ENCODE measurements at regions not wholly inside any gene's neighbourhood (a gene's known extent, or its start where the extent isn't known, plus 50 kb on each side); places are given as distances from the start of the nearest gene placed in this dataset.

DNA sequence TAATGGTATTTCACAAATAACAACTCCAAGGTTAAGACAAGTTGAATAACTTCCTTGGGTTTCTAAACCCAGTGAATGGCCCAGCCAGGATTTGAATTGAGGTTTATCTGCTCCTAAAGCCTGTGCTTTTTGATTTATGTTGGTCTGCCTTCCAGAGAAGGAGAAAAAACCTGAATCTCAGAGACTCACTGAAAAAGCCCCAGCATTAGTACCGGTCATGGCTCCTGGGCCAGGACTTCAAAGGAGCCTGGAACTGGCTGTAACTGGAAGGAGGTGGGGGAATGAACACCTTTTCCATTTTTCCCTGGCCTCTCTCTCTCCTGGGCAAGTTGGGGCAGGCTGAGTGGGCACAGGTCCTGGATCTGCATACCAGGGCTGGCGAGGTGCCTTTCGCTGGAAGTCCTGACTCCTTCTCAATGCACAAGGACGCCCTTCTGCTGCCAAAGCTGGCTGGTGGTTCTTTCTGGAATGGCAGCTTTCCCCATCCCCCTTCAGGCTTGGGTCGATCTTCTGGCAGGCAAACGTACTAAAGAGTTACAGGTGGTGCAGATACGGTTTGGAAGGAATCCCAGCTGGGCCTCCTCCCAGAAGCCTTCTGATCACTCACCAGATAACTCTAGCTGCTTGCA, 268.2 kb downstream of the PTEN start:
- no peak for DNase-seq

DNA sequence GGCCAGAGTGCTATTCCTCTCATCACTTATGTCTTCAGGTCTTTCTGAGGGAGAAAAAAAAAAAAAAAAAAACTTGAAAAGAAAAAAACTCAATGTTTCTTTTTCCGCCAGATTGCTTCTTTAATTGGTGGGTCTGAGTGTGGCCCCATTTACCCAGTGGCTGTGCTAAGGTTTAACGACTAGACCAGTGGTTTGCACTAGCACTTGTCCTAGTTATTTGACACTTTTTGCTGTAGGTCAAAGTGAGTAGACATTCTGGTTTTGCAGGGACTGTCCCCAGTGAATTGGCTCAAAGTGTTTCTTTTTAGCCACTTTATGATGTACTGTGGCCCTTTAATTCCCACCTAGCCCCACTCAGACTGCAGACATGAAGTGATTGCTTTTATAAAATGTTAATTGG, 273.3 kb downstream of the PTEN start:
- no peak for DNase-seq

DNA sequence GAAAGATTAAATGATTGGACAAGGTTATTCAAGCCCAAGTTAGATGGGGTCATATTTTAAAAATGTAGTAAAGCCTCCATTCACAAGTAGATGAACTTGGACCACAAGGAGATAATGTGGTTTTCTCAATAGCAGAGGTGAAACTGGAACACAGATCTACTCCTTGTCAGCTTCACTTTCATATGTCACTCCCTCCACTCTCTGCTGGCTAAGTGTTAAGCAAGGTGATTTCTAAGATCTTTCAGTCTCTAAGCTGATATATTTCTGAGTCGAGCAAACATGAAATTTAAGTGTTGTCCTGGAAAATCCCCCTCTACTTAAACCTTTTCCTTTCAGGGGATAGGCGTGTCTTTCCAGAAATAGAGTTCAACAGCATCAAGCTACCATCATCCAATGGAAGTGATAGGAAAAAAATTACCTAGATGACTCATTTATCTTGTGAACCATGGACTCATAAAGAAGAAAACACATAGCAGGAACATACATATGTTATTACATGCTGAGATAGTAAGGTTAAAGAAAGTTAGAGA, 275.0 kb downstream of the PTEN start:
- no peak for DNase-seq

- no peak for DNase-seq
Measured at GRCh38 chr10:88147000-88147798, 283.8 kb downstream of the PTEN start.

DNA sequence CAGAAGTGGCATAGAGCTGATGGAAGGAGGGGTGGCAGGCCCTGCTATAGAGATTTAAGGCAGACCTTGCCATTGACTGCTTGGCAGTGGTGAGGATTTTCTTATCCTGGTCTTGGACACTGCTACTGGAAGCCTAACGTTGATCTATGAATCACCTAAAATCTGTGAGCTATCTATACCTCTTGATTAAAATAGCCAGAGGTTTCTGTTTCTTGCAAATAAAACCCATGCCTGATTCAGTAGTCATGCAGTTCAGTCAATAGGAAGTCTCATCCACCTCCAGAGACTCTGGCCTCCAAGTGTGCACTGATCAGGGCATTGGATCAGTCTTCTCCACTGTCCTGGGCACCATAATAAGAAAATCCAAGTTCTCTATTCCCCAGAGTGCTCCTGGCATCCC, 286.5 kb downstream of the PTEN start:
- DNase-seq: no peak

- no peak for DNase-seq
Measured at GRCh38 chr10:88150339-88150738, 286.9 kb downstream of the PTEN start.

DNA sequence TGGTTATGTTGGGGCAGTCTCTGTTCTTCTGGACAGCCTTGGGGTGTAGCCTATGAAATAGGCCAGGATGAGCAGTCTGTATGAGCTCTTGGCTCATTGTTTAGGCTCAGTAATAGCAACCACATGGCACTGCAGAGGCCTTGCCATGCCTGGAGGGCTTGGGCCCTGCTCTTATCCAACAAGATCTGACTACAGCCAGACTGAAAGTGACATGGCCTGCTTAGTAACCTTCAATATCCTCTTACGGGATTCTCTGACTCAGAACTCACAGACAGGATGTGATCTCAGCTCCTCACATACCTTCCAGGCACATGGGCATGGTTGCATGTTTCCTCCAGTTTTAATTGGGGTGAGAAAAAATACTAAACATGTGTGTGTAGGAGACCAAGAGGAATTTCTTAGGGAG, 289.3 kb downstream of the PTEN start:
- peak; percentile 23 for DNase-seq

DNA sequence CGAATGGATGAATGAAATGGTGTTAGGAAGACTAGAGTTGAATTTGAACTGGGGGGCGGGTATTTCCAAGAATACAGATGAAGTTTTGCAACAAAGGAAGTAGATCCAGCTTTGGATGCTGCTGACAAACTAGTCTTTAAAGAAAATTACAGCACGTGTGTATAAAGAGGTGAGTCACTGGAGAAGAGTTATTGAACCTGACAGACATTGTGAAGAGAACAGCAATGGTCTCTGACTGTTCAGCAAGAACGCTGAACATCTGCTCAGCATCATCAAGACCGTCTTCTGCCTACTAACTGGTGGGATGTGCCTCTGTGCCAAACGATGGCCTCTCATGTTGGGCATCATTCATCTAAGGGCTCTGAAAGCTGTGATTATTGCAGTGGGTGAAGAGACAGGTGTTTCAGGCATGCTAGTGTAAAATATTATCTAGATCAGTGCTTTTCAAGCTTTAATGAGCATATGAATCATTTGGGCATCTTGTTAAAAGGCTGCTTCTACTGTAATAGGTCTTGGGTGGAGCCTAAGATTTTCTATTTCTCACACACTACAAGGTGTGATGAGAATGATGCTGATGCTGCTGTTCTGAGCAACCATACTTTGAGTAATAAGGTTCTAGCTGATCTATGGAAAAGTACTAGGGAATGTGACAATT, 291.3 kb downstream of the PTEN start:
- no peak for DNase-seq

DNA sequence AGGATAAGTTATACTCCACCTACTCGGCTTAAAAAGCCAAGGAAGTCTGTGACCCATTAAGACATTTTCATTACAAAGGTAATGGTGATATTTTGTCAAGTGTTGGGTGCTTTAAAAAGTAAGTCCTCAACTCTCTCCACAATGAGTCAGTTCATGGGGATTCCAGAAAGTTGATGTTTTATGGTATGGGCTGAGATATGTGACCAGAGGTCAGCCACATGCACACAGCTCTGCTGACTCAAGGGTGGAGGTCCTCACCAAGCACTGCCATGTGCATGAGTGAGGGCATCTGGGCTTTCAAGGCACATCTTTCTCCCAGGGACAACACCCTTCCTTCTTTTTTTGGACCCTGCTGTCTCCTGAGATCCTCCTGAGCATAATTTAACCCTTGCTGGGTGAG, 292.9 kb downstream of the PTEN start:
- DNase-seq: no peak

- no peak for DNase-seq
Measured at GRCh38 chr10:88157981-88158465, 294.6 kb downstream of the PTEN start.

DNA sequence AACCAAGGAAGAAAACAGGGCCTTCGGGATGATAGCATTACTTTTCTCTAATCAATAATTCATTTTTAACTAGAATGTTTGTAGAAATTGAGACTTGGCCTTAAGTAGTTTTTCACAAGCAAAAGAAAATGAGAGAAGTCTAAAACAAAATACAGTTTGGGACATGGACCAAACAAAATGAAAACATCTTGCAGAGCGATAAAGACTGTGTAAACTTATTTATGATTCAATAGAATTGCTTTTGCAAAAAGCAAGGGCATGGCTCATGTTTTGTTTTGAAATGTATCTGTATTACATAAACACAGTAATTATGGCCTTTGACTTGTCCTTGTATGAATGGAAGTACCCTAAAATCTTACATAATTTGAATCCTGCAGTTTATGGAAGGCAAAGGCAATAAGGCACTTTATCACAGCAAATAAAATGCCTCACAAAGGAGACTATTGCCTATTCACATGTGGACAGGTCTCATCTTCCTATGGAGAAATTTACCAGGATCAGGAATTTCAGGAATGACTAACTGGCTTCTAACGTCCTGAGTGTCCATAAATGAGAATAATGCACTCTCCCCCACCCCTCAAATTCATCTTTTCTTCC, 295.2 kb downstream of the PTEN start:
- no peak for DNase-seq

GRCh38 chr10:88159127-88159829, 295.9 kb downstream of the PTEN start:
- no peak for DNase-seq

GRCh38 chr10:88161070-88161469, 297.6 kb downstream of the PTEN start:
- DNase-seq: no peak

- no peak for DNase-seq
Measured at GRCh38 chr10:88161756-88162155, 298.3 kb downstream of the PTEN start.

DNA sequence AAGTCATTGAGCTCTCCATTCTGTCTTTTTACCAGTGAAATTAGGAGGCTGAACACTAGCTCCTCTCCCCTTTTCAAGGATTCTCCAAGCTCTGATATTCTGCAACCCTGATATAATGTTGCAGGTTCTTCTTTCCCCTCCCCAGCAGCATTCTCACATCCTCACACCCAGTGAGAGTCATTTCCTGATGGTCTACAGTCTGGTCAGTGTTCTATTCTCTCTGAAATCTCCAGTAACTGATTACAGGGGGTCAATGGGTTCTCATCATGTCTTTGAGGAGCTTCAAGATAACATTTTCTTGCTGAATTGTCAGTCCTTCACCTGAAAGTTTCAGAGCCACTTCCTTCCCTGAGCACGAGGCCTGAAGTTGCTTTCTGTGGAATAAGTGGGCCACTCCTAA, 299.4 kb downstream of the PTEN start:
- no peak for DNase-seq

- DNase-seq: no peak
Measured at GRCh38 chr10:88163572-88163971, 300.1 kb downstream of the PTEN start.

DNA sequence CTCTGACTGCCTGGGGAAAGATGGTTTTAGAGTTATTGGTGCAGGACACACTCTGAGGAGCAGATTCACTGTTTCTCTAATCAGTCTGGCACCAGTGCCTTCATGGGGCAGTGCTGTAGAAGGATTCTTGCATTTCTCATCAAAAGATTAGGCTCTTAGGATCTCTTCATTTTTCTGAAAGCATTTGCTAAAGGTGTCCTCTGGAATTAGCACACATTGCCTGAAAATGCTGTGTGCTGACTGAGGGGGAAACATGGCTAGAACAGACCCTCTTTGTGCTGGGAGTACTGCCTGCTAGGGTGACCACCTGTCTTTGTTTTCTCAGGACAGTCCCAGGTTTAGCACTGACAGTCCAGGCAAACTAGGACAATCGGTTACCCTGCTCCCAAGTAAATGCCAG, 301.0 kb downstream of the PTEN start:
- DNase-seq: no peak

DNA sequence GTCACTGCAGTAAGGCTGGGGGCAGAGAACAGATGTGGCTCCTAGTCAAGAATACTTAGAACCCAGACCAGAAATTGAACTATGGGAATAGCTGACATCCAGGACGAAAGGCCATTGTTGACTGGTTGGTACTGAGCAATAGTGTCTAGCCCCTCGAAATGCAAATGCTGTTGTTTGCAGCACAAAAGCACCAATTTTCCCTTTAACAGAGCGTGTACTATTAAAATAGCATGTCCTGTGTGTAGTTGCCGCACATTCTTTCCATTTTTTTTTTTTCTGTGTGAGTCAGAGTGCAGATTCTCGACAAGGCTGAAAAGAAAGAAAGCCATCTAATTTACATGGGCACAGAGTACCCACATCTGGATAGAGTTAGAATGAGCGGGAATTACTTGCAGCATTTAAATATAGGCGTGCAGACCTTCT, 302.4 kb downstream of the PTEN start:
- no peak for DNase-seq

DNA sequence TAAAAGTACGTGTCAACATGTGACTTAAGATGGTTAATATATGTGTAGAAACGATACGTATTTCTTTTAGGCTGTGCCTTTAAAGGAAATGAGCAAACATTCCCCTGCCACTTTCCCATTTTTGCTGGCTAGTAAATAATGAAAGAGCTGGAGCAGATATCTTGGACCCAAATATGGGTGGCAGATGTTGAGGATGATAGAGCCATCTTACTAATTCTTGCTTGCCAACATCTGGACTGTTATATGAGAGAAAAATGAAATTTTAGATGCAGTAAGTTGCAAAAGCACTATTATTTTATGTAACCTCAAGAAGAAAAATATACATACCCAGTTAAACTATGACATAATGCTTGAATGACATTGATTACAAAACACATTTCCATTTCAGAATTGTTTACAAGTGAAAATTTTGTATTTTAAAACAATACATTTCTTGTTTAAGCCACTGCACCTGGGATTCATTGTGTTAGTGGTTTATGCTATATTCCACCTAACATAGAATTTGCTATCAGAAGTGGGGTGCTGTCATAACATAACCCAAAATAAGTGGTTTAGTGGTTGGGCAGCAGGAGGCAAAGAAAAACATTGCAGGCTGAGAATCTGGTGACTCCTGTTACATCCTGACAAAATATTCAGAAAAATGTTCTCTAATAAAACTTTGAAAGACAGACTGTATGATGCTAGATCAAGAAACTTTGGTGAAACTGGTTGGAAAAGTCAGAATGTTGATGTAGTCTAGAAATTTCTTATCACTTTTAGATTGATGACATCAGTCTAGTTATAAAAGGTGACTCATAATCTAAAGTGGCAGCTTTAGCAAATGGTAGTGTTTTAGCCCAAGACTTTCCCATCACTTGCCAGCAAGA, 305.0 kb downstream of the PTEN start:
- DNase-seq: no peak

GRCh38 chr10:88169037-88169319, 305.6 kb downstream of the PTEN start:
- DNase-seq: no peak

DNA sequence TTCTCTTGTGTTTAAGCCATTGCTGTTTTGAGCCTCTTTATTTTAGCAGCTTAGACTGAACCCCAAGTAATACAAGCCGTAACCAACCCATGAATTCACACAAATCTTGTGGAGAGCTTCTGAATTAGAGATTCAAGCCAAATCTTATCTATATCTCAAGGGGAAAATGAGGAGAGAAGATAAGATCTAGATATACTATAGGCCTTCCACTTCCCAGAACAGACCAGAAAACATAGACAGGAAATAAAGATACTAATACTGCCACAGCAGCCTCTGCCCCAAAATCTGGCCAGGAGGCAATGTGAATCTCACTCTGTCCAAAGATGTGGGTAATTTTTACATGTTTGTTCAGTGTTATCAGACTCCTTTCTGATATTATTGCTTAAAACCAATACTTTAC, 307.2 kb downstream of the PTEN start:
- DNase-seq: no peak

- no peak for DNase-seq
Measured at GRCh38 chr10:88172159-88172558, 308.7 kb downstream of the PTEN start.

All from stimulated activated CD4-positive, alpha-beta T cell treated with anti-CD3 and anti-CD28 coated beads, Interleukin-12 subunit alpha, Interleukin-12 subunit beta, amount 100 ng/mL, for 4 hours (primary cell).